ENCODE measurements at regions not wholly inside any gene's neighbourhood (a gene's known extent, or its start where the extent isn't known, plus 50 kb on each side); places are given as distances from the start of the nearest gene placed in this dataset.

DNA sequence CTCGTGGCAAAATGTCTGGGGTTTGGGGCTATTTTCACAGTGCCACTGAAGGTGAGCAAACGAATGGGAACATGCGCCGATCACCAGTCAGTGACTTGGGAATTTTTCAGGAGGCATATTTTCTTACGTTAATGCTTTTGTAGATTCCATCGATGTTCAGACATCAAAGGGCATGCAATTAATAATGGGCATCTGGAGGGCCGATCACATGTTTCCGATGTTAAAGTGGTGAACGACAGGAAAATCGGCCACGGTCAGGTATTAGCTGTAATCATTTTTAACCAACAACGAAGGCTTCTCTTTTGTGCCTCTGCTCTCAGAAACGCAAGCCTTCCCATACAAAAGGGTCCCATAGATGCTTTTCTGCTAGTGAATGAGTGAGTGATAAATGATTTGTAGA, 155.0 kb upstream of the PITX1 start:
- Histone ChIP-seq H3K4me2 (ENCODE audit: insufficient read depth, low read length) (no peak overlapping the region), H3K4me3 (replicated peaks in 1 of 3; ENCODE audit: insufficient read depth in 1 of 3, low read depth in 1 of 3, low read length in 3 of 3) (no peak overlapping the region), H3K79me2 (ENCODE audit: control insufficient read depth, insufficient read depth, low read length) (no peaks in the 10 kb centered on the region), H2AFZ (ENCODE audit: low read depth, low read length) (no peak overlapping the region), H3K9ac (replicated peaks; ENCODE audit: extremely low read depth, insufficient read depth, low read length) (no peak overlapping the region), H3K36me3 (ENCODE audit: control insufficient read depth in 2 of 2, extremely low read depth in 1 of 2, insufficient read depth in 2 of 2, low read length in 2 of 2) (no peaks in the 10 kb centered on the region), H3K27ac (ENCODE audit: insufficient read depth, low read depth, low read length) (no peak overlapping the region), H3K9me3 (replicated peaks; ENCODE audit: control insufficient read depth, insufficient read depth, low read length) (no peaks in the 10 kb centered on the region), H3K9me1 (replicated peaks; ENCODE audit: control insufficient read depth, extremely low read depth, insufficient read depth, low read length) (no peaks in the 10 kb centered on the region), H3K4me1 (ENCODE audit: control insufficient read depth, extremely low read depth, insufficient read depth, low read length) (peaks cover 11% of the 10 kb centered on the region), H3K27me3 (ENCODE audit: control insufficient read depth in 2 of 2, insufficient read depth in 2 of 2, low read length in 2 of 2) (peaks cover 10 to 31% of the 10 kb centered on the region in 2 experiments), H4K20me1 (replicated peaks; ENCODE audit: control insufficient read depth, extremely low read depth, insufficient read depth, low read length) (no peaks in the 10 kb centered on the region)
- TF ChIP-seq FOS (IDR thresholded peaks at IDR 0.05; ENCODE audit: borderline replicate concordance, insufficient read depth, low read length) (no peak), MYC (IDR thresholded peaks at IDR 0.05; ENCODE audit: low read depth, low read length) (no peak), JUN (IDR thresholded peaks at IDR 0.05; ENCODE audit: borderline replicate concordance, insufficient read depth, insufficient read length, low read depth) (no peak), POLR2AphosphoS5 (IDR thresholded peaks at IDR 0.05; ENCODE audit: insufficient read depth, low read depth, low read length) (no peak), EZH2 (IDR thresholded peaks at IDR 0.05; ENCODE audit: borderline replicate concordance, low read depth, low read length, severe bottlenecking) (no peak), GATA2 (IDR thresholded peaks at IDR 0.05; ENCODE audit: insufficient read depth, insufficient read length, low read depth, low read length) (no peak), POLR2A (IDR thresholded peaks at IDR 0.05; ENCODE audit: low read depth, low read length) (no peak)
- TF ChIP-seq, protein P1, sequence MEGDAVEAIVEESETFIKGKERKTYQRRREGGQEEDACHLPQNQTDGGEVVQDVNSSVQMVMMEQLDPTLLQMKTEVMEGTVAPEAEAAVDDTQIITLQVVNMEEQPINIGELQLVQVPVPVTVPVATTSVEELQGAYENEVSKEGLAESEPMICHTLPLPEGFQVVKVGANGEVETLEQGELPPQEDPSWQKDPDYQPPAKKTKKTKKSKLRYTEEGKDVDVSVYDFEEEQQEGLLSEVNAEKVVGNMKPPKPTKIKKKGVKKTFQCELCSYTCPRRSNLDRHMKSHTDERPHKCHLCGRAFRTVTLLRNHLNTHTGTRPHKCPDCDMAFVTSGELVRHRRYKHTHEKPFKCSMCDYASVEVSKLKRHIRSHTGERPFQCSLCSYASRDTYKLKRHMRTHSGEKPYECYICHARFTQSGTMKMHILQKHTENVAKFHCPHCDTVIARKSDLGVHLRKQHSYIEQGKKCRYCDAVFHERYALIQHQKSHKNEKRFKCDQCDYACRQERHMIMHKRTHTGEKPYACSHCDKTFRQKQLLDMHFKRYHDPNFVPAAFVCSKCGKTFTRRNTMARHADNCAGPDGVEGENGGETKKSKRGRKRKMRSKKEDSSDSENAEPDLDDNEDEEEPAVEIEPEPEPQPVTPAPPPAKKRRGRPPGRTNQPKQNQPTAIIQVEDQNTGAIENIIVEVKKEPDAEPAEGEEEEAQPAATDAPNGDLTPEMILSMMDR (IDR thresholded peaks at IDR 0.05; ENCODE audit: extremely low read depth in 1 of 2, insufficient read depth in 1 of 2, low read depth in 1 of 2, low read length in 2 of 2), result no peak
- TF ChIP-seq, protein P2, sequence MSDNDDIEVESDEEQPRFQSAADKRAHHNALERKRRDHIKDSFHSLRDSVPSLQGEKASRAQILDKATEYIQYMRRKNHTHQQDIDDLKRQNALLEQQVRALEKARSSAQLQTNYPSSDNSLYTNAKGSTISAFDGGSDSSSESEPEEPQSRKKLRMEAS (IDR thresholded peaks at IDR 0.05; ENCODE audit: insufficient read depth, insufficient read length), result no peak
- intact Hi-C loops (cut with micrococcal nuclease) (no loop called here), dilution Hi-C loops (cut with MboI; ENCODE audit: extremely low pct_ligation_motif_present, low sequenced_read_pairs) (no loop called here)
- no peak for DNase-seq (ENCODE audit: low read depth, low spot score)
- no peak for FAIRE-seq
- POLR2A ChIA-PET, result no interaction called here
- no TSS peak for BruUV-seq (replicated peaks)
- CTCF ChIA-PET, result interaction anchor here (1.5 to 3.0 kb wide), 2 partner anchors 9 to 188 kb away, joined by 3 to 26 read pairs; no protein-coding TSS in a partner anchor
